UCSD-AML1 (cell line): ENCODE measurements at regions not wholly inside any gene's neighbourhood (a gene's known extent, or its start where the extent isn't known, plus 50 kb on each side); places are given as distances from the start of the nearest gene placed in this dataset.
A peak's percentile ranks its signal among the peaks of the same experiment; 100 is the strongest.

Experiments used
- DNase-seq: peaks from one replicate; lab custom pipeline; 2025; ENCODE audit not compliant: unreplicated experiment; lab: John Stamatoyannopoulos, UW

DNA sequence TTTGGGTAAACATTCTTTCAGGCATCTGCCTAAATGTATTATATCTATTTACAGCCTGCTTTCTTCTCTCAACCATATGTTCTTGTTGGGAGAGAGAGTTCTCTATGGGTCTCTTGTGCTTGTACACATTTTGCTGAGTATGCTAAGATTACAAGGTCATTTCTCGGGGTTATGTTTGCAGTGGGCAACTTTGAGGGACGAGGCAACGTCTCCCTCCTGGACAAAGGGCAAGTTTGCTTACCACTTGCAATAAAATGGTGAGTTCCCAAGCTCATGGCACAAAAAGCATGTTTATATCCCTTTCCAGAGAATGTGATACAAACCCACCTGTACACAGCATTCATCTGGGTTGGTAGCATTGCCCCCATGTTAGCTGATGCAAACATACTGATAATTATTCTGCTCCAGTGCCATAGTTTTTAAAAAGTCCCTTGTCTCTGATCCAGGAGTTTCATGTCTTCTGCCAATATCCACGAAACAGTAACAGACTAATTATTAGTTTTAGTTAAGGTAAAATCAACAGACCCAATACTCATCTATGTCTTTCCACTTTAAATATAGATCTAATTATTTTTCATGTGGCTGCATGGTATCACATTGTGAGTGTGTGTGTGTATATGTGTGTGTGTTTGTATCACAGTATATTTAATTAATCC lies 84.2 kb upstream of the MAPK4 start:
- DNase-seq: no peak

DNA sequence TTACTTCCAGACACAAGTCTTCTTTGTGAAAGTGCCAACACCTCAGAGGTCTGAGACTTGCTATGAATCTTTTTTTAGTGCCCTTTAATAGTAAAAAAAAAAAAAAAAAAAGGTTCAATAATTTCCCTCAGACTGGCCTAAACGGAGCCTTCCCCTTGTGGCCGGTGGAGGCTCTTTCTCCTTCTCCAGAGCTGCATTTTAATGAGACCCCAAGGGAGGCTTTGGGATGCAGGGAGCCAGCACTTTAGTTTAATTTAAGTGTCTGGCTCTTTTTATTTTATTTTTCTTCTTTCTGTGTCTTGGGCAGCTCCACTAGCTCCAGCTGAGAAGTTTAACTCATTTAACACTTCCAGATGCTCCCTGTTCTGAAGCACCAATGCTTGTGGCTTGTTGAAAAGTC lies 67.8 kb upstream of the MAPK4 start:
- DNase-seq: no peak

DNA sequence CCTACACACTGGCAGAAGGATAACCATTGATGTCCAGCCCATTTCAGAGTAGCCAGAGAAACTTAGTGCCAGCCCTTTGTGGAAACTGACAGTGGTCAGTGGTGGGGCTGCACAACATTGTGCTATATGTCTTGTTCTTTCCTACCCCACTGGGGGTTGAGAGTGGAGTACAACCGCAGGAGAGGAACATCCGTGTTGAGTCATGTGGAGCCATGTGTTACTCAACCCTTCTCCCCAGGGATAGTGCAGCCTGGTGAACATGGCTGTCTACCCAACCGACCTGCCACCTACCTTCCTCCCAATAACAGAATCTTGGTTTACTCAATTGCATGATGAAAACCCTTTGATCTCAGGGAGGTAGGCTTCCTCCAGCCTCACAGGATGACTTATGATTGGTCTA lies 65.3 kb upstream of the MAPK4 start:
- DNase-seq: no peak

DNA sequence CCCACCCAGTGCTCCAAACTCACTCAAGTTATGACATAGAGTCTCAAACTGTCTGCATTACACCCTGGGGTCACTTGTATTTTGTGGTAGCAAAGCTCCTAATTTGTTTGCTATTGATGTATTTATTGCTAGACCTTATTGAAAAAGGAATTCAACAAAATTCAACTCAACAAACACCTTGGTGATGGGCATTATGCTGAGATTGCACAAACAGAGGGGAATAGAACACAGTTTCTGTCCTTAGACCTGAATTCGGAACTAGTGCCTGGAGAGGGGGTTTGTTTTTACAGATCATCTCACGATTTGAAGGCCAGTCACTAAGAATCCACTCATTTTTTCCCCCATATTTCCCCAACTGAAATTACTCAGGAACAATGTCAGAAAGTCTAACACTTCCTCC lies 53.5 kb upstream of the MAPK4 start:
- DNase-seq: no peak

DNA sequence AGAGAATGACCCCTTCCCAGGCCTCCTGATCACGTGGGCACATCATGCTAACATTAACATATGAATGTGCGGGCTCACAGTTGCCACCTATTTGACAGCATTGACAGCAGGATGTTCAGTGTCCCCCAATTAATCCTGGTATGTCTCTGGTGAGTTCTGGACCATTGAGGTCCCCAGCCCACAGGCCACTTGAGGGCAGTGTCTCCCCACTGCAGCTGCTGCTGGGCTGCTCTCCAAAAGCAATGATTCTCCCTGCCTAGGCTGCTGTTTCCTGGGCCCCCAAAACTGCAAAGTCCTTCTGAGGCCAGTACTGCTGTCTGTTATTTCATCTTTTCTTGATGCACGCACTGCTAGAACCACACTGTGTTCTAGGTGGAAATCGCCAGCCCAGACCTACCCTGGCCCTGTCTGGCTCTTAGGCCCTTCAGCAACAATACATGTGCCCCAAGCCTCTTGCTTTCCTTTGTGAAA lies 52.7 kb upstream of the MAPK4 start:
- DNase-seq: peak; percentile 25

DNA sequence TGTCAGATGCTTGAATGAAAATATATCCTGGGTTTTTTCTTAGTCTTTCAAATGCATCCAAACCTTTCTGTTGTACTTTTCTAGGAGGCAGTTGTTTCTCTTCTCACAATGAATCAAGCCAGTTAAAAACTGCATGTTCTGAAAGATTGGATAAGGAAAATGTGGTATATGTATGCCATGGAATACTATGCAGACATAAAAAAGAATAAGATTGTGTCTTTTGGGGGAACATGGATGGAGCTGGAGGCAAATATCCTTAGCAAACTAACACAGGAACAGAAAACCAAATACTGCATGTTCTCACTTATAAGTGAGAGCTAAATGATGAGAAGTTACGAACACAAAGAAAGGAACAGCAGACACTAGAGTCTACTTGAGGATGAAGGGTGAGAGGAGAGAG lies 51.7 kb upstream of the MAPK4 start:
- no peak for DNase-seq

DNA sequence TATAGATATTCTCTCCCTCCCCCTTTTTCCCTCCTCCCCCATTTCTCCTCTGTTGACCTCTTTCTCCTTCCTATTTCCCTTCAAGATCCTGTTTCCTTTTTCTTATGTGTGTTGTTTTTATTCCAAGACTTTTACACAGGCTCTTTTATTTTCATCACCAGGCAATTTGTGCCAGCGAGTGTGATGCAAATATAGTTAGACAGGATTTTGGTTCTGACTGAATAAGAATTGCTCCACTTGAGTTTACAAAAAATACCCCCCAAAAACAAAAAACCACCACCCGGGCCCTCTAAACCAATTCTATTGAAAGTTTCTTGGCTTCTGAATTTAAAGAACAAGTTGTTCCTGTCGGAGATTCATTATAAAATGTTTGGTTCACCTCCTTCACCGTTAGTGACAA lies 50.9 kb upstream of the MAPK4 start:
- DNase-seq: no peak
